Astrocyte (in vitro differentiated cells and primary cell): ENCODE measurements at regions not wholly inside any gene's neighbourhood (a gene's known extent, or its start where the extent isn't known, plus 50 kb on each side); places are given as distances from the start of the nearest gene placed in this dataset.

Source experiments
- DNase-seq: peaks from one replicate; pipeline ENCODE4 v3.0.0-alpha.2; 2010; ENCODE audit warnings: low read depth
- FAIRE-seq: peaks from 2 replicates; lab custom pipeline; 2011; peaks lifted over from hg19 to GRCh38; lab: Jason Lieb, UNC
- H2AFZ ChIP-seq: 2 replicates; pipeline ENCODE4 v1.6.0; 2012; ENCODE audit warnings: low read depth, low read length, inconsistent platforms
- H3K27ac ChIP-seq: 2 replicates; pipeline ENCODE4 v1.5.1; 2011; ENCODE audit warnings: low read depth, low read length, inconsistent platforms
- H3K27me3 ChIP-seq: 2 replicates; pipeline ENCODE4 v1.6.0; 2011; ENCODE audit warnings: low read length, inconsistent platforms; ENCODE audit not compliant: insufficient read depth
- H3K36me3 ChIP-seq: 2 replicates; pipeline ENCODE4 v1.5.1; 2011; ENCODE audit warnings: low read length, inconsistent platforms; ENCODE audit not compliant: insufficient read depth
- H3K4me1 ChIP-seq: 2 replicates; pipeline ENCODE4 v1.5.1; 2011; ENCODE audit warnings: low read length, inconsistent platforms; ENCODE audit not compliant: insufficient read depth
- H3K4me2 ChIP-seq: 2 replicates; pipeline ENCODE4 v1.6.0; 2012; ENCODE audit warnings: low read length, inconsistent platforms
- H3K4me3 ChIP-seq: 2 replicates; pipeline ENCODE4 v1.5.1; 2011; ENCODE audit warnings: low read depth, mild to moderate bottlenecking, low read length, inconsistent platforms; ENCODE audit not compliant: insufficient read depth
- H3K79me2 ChIP-seq: 2 replicates; pipeline ENCODE4 v1.6.0; 2012; ENCODE audit warnings: mild to moderate bottlenecking, low read length, inconsistent platforms; ENCODE audit not compliant: insufficient read depth
- H3K9ac ChIP-seq: 2 replicates; pipeline ENCODE4 v1.6.0; 2012; ENCODE audit warnings: mild to moderate bottlenecking, low read length, inconsistent platforms
- H3K9me3 ChIP-seq: 2 replicates; pipeline ENCODE4 v1.5.1; 2012; ENCODE audit warnings: low read depth, mild to moderate bottlenecking, low read length, inconsistent platforms; ENCODE audit not compliant: insufficient read depth
- H4K20me1 ChIP-seq: 2 replicates; pipeline ENCODE4 v1.6.0; 2012; ENCODE audit warnings: low read length, inconsistent platforms; ENCODE audit not compliant: insufficient read depth
- H3K27ac Mint-ChIP-seq: one replicate; pipeline ENCODE4 v1.8.0; 2021; ENCODE audit warnings: mild to moderate bottlenecking, mixed read lengths; ENCODE audit not compliant: unreplicated experiment
- H3K27me3 Mint-ChIP-seq: one replicate; pipeline ENCODE4 v1.8.0; 2021; ENCODE audit warnings: low read depth, mixed read lengths; ENCODE audit not compliant: unreplicated experiment
- H3K36me3 Mint-ChIP-seq: one replicate; pipeline ENCODE4 v1.8.0; 2021; ENCODE audit warnings: low read depth, mixed read lengths; ENCODE audit not compliant: unreplicated experiment
- H3K4me1 Mint-ChIP-seq: one replicate; pipeline ENCODE4 v1.8.0; 2021; ENCODE audit warnings: low read depth, mixed read lengths; ENCODE audit not compliant: unreplicated experiment
- H3K4me3 Mint-ChIP-seq: one replicate; pipeline ENCODE4 v1.8.0; 2021; ENCODE audit warnings: mild to moderate bottlenecking, moderate library complexity, mixed read lengths; ENCODE audit not compliant: unreplicated experiment
- H3K9me3 Mint-ChIP-seq: one replicate; pipeline ENCODE4 v1.8.0; 2021; ENCODE audit warnings: mild to moderate bottlenecking, mixed read lengths; ENCODE audit not compliant: unreplicated experiment
- EZH2 ChIP-seq: IDR thresholded peaks from 2 replicates; pipeline ENCODE4 v1.6.1; 2012; ENCODE audit warnings: mild to moderate bottlenecking, low read length, inconsistent platforms; ENCODE audit not compliant: insufficient read depth
- TF ChIP-seq, protein P1 (sequence below): IDR thresholded peaks from 2 replicates; pipeline ENCODE4 v1.5.1; 2011; ENCODE audit warnings: low read depth, mild to moderate bottlenecking, inconsistent platforms, low read length, moderate library complexity; ENCODE audit not compliant: insufficient read depth

- Mint-ChIP-seq H3K4me3 (no peak overlapping the region), H3K27ac (no peak overlapping the region), H3K4me1 (no peaks in the 10 kb centered on the region), H3K27me3 (no peaks in the 10 kb centered on the region), H3K9me3 (no peaks in the 10 kb centered on the region), H3K36me3 (no peaks in the 10 kb centered on the region)
- FAIRE-seq (no peak), DNase-seq (no peak)
- Histone ChIP-seq H3K4me3 (no peak overlapping the region), H3K4me2 (no peak overlapping the region), H3K27me3 (no peaks in the 10 kb centered on the region), H3K4me1 (no peaks in the 10 kb centered on the region), H3K9me3 (no peaks in the 10 kb centered on the region), H3K27ac (no peak overlapping the region), H3K36me3 (no peaks in the 10 kb centered on the region), H3K79me2 (no peaks in the 10 kb centered on the region), H4K20me1 (no peaks in the 10 kb centered on the region), H3K9ac (no peak overlapping the region), H2AFZ (no peak overlapping the region)
- TF ChIP-seq EZH2: no peak
- TF ChIP-seq, protein P1, sequence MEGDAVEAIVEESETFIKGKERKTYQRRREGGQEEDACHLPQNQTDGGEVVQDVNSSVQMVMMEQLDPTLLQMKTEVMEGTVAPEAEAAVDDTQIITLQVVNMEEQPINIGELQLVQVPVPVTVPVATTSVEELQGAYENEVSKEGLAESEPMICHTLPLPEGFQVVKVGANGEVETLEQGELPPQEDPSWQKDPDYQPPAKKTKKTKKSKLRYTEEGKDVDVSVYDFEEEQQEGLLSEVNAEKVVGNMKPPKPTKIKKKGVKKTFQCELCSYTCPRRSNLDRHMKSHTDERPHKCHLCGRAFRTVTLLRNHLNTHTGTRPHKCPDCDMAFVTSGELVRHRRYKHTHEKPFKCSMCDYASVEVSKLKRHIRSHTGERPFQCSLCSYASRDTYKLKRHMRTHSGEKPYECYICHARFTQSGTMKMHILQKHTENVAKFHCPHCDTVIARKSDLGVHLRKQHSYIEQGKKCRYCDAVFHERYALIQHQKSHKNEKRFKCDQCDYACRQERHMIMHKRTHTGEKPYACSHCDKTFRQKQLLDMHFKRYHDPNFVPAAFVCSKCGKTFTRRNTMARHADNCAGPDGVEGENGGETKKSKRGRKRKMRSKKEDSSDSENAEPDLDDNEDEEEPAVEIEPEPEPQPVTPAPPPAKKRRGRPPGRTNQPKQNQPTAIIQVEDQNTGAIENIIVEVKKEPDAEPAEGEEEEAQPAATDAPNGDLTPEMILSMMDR: no peak
Observed at GRCh38 chr4:129335276-129335675, 239.3 kb downstream of the C4orf33 start.

GRCh38 chr4:129335818-129336217, 239.9 kb downstream of the C4orf33 start:
- Mint-ChIP-seq H3K27ac (no peak overlapping the region), H3K9me3 (no peaks in the 10 kb centered on the region), H3K27me3 (no peaks in the 10 kb centered on the region), H3K4me3 (no peak overlapping the region), H3K4me1 (no peaks in the 10 kb centered on the region), H3K36me3 (no peaks in the 10 kb centered on the region)
- no peak overlapping the region for H3K9ac ChIP-seq
- no peak overlapping the region for H3K27ac ChIP-seq
- DNase-seq: no peak
- no peaks in the 10 kb centered on the region for H3K27me3 ChIP-seq
- H3K4me3 ChIP-seq: no peak overlapping the region
- FAIRE-seq: no peak
- no peaks in the 10 kb centered on the region for H4K20me1 ChIP-seq
- no peaks in the 10 kb centered on the region for H3K79me2 ChIP-seq
- H3K4me1 ChIP-seq: no peaks in the 10 kb centered on the region
- H3K36me3 ChIP-seq: no peaks in the 10 kb centered on the region
- no peak overlapping the region for H3K4me2 ChIP-seq
- H3K9me3 ChIP-seq: no peaks in the 10 kb centered on the region
- TF ChIP-seq, protein P1: no peak
- TF ChIP-seq EZH2: no peak
- no peak overlapping the region for H2AFZ ChIP-seq

- H3K27me3 ChIP-seq: no peaks in the 10 kb centered on the region
- DNase-seq: no peak
- no peak overlapping the region for H3K27ac ChIP-seq
- no peak for TF ChIP-seq EZH2
- TF ChIP-seq, protein P1: no peak
- H3K4me2 ChIP-seq: no peak overlapping the region
- H3K79me2 ChIP-seq: no peaks in the 10 kb centered on the region
- FAIRE-seq: no peak
- H4K20me1 ChIP-seq: no peaks in the 10 kb centered on the region
- H3K4me3 Mint-ChIP-seq: no peak overlapping the region
- H3K27me3 Mint-ChIP-seq: no peaks in the 10 kb centered on the region
- no peaks in the 10 kb centered on the region for H3K9me3 ChIP-seq
- no peak overlapping the region for H3K27ac Mint-ChIP-seq
- H3K9me3 Mint-ChIP-seq: no peaks in the 10 kb centered on the region
- H3K9ac ChIP-seq: no peak overlapping the region
- H3K36me3 ChIP-seq: no peaks in the 10 kb centered on the region
- H3K4me3 ChIP-seq: no peak overlapping the region
- no peak overlapping the region for H2AFZ ChIP-seq
- no peaks in the 10 kb centered on the region for H3K4me1 Mint-ChIP-seq
- H3K4me1 ChIP-seq: no peaks in the 10 kb centered on the region
- no peaks in the 10 kb centered on the region for H3K36me3 Mint-ChIP-seq
Observed at GRCh38 chr4:129336457-129337227, 240.7 kb downstream of the C4orf33 start.
